GM12875 (cell line): ENCODE measurements at regions not wholly inside any gene's neighbourhood (a gene's known extent, or its start where the extent isn't known, plus 50 kb on each side); places are given as distances from the start of the nearest gene placed in this dataset.
"Not testable (repeated sequence)": the region's sequence is repeated elsewhere in the genome, so short reads cannot be mapped to it uniquely, and the experiment has no call there.

ENCODE experiments used
- H3K4me3 ChIP-seq: one replicate; pipeline ENCODE4 v1.5.1; 2011; ENCODE audit warnings: low read depth, low read length, control low read depth
- CTCF ChIP-seq: IDR thresholded peaks from 2 replicates; pipeline ENCODE4 v1.5.1; 2011; ENCODE audit warnings: low read depth, mild to moderate bottlenecking, control low read depth, inconsistent platforms, low read length, moderate library complexity, borderline replicate concordance; ENCODE audit not compliant: insufficient read depth

- no peak overlapping the region for H3K4me3 ChIP-seq
- no peak for TF ChIP-seq CTCF
These were observed 76.3 kb upstream of the HNF1B start for GRCh38 chr17:37820995-37821713.

- no peak for TF ChIP-seq CTCF
- no peak overlapping the region for H3K4me3 ChIP-seq
These were observed 75.6 kb upstream of the HNF1B start for GRCh38 chr17:37820313-37820994.

- H3K4me3 ChIP-seq: no peak overlapping the region
- no peak for TF ChIP-seq CTCF
These were observed 73.8 kb upstream of the HNF1B start for GRCh38 chr17:37818689-37819088.

- no peak overlapping the region for H3K4me3 ChIP-seq
- no peak for TF ChIP-seq CTCF
These were observed 72.1 kb upstream of the HNF1B start for GRCh38 chr17:37816950-37817349.

GRCh38 chr17:37815536-37815935 lies 70.7 kb upstream of the HNF1B start:
- TF ChIP-seq CTCF: no peak
- H3K4me3 ChIP-seq: no peak overlapping the region

- no peak for TF ChIP-seq CTCF
- H3K4me3 ChIP-seq: no peak overlapping the region
These were observed 68.9 kb upstream of the HNF1B start for GRCh38 chr17:37813751-37814150.

- not testable (repeated sequence) for H3K4me3 ChIP-seq
These were observed 64.0 kb upstream of the HNF1B start for GRCh38 chr17:37808846-37809245.
